HepG2 (cell line): ENCODE measurements at regions not wholly inside any gene's neighbourhood (a gene's known extent, or its start where the extent isn't known, plus 50 kb on each side); places are given as distances from the start of the nearest gene placed in this dataset.

Experiments used
- ATAC-seq: fragments of 200-7000 bp; cut with Tn5 transposase; 3 replicates; pipeline ENCODE4 v1.9.1; 2020; ENCODE audit warnings: mild to moderate bottlenecking, moderate library complexity
- BruUV-seq: library from RNA; stranded (reverse); fragments of 400-500 nt; replicated peaks from 2 replicates; lab custom pipeline; 2021; lab: Mats Ljungman, UMichigan
- CTCF ChIA-PET: fragments of 300-600 bp; formaldehyde crosslinking; extraction: SDS; loops from one replicate; lab custom pipeline; 2021; ENCODE audit warnings: low total read pairs, inconsistent platforms, low intra/inter-chr PET ratio; lab: Yijun Ruan, JAX
- POLR2A ChIA-PET: fragments of 350-600 bp; sonication (Branson Sonifier 250); formaldehyde crosslinking; loops from one replicate; lab custom pipeline; 2020; ENCODE audit warnings: antibody characterized with exemption, inconsistent platforms; lab: Yijun Ruan, JAX
- DNase-seq: peaks from one replicate; pipeline ENCODE4 v3.0.0-alpha.2; 2015; ENCODE audit warnings: low spot score
- FAIRE-seq: peaks from 3 replicates; lab custom pipeline; 2011; peaks lifted over from hg19 to GRCh38; lab: Jason Lieb, UNC
- H2AFZ ChIP-seq: one replicate; pipeline ENCODE4 v1.6.1; 2011; ENCODE audit warnings: low read length, inconsistent platforms
- H3K27ac ChIP-seq: fragments of 300-600 bp; 3 replicates; pipeline ENCODE4 v1.8.0; 2011; ENCODE audit warnings: mixed run types, mild to moderate bottlenecking, mixed read lengths, low read length, inconsistent platforms; ENCODE audit not compliant: insufficient read depth; ENCODE audit errors: extremely low read length
- H3K27me3 ChIP-seq, 2 experiments: fragments of 200-600 bp in 1 of 2; 2 replicates in 1 of 2; 3 replicates in 1 of 2; pipeline versions ENCODE4 v1.6.0 to v1.8.0; 2011; ENCODE audit warnings: low read length in 2 of 2, mild to moderate bottlenecking in 2 of 2, moderate library complexity in 2 of 2, inconsistent platforms in 1 of 2; ENCODE audit not compliant: insufficient read depth in 2 of 2, control insufficient read depth in 1 of 2
- H3K36me3 ChIP-seq, 2 experiments: fragments of 200-600 bp in 1 of 2; replicated peaks in 1 of 2; 2 replicates in 1 of 2; 3 replicates in 1 of 2; pipeline versions ENCODE4 v1.5.1 to v1.8.0; 2011; ENCODE audit warnings: low read length in 2 of 2, inconsistent platforms in 1 of 2; ENCODE audit not compliant: insufficient read depth in 2 of 2, control insufficient read depth in 1 of 2
- H3K4me1 ChIP-seq: 2 replicates; pipeline ENCODE4 v1.5.1; 2012; ENCODE audit warnings: low read length, inconsistent platforms; ENCODE audit not compliant: insufficient read depth
- H3K4me2 ChIP-seq: 2 replicates; pipeline ENCODE4 v1.6.0; 2011; ENCODE audit warnings: low read depth, low read length, inconsistent platforms
- H3K4me3 ChIP-seq, 3 experiments: fragments of 200-600 bp in 1 of 3; sonication (generic), shearing (Covaris generic) in 1 of 3; replicated peaks in 1 of 3; 2 replicates each; pipeline ENCODE4 v1.5.1; 2011 to 2016; ENCODE audit warnings: low read length in 3 of 3, inconsistent platforms in 2 of 3, low read depth in 2 of 3, mild to moderate bottlenecking in 2 of 3, control low read depth in 1 of 3, mixed read lengths in 1 of 3; ENCODE audit not compliant: insufficient read depth in 1 of 3
- H3K79me2 ChIP-seq: one replicate; pipeline ENCODE4 v1.6.1; 2011; ENCODE audit warnings: low read length, inconsistent platforms; ENCODE audit not compliant: insufficient read depth
- H3K9ac ChIP-seq: 2 replicates; pipeline ENCODE4 v1.6.0; 2011; ENCODE audit warnings: mild to moderate bottlenecking, low read depth, low read length, inconsistent platforms; ENCODE audit not compliant: insufficient read depth
- H3K9me3 ChIP-seq: 2 replicates; pipeline ENCODE4 v1.5.1; 2012; ENCODE audit warnings: mild to moderate bottlenecking, low read length
- H4K20me1 ChIP-seq: 2 replicates; pipeline ENCODE4 v1.6.0; 2011; ENCODE audit warnings: inconsistent platforms, mild to moderate bottlenecking, low read length, moderate library complexity; ENCODE audit not compliant: insufficient read depth
- CHCHD3 ChIP-seq: sonication (generic); formaldehyde crosslinking; IDR thresholded peaks from 2 replicates; pipeline ENCODE4 v1.8.0; 2022; ENCODE audit warnings: mild to moderate bottlenecking, missing genetic modification reagents, moderate library complexity
- HIVEP1 ChIP-seq: sonication (generic); formaldehyde crosslinking; IDR thresholded peaks from 2 replicates; pipeline ENCODE4 v1.4.0; 2020; ENCODE audit warnings: mild to moderate bottlenecking, missing genetic modification reagents
- NFE2L2 ChIP-seq: fragments of 150-350 bp; IDR thresholded peaks from 2 replicates; pipeline ENCODE4 v1.6.1; 2014; ENCODE audit warnings: low read length
- PITX1 ChIP-seq: sonication (generic); formaldehyde crosslinking; IDR thresholded peaks from 2 replicates; pipeline ENCODE4 v1.5.1; 2020; ENCODE audit warnings: mild to moderate bottlenecking, missing genetic modification reagents
- ZNF672 ChIP-seq: sonication (generic); formaldehyde crosslinking; IDR thresholded peaks from 2 replicates; pipeline ENCODE4 v1.8.1; 2022; ENCODE audit warnings: missing genetic modification reagents
- ZNF790 ChIP-seq: sonication (generic); formaldehyde crosslinking; IDR thresholded peaks from 2 replicates; pipeline ENCODE4 v1.8.0; 2022; ENCODE audit warnings: missing genetic modification reagents, mild to moderate bottlenecking, borderline replicate concordance
- WGBS: methylation state at CpG from one replicate; pipeline ENCODE4 v1.1.6; 2017; ENCODE audit warnings: low lambda C conversion rate; 5-methylcytosine and 5-hydroxymethylcytosine counted together
- in situ Hi-C: cut with HindIII; loops from 2 replicates; pipeline ENCODE4 v1.10.0; 2017; ENCODE audit warnings: low pct_unique_long_range_greater_than_20kb; ENCODE audit not compliant: extremely low pct_ligation_motif_present
- intact Hi-C: fragments of 100-400 bp; cut with micrococcal nuclease; formaldehyde crosslinking; loops from one replicate; pipeline ENCODE4 v1.10.0; 2022; ENCODE audit not compliant: unreplicated experiment
- TF ChIP-seq, protein P1 (sequence below): conservative IDR thresholded peaks from 2 replicates; pipeline ENCODE4 v1.6.1; 2018; ENCODE audit warnings: missing genetic modification reagents
- TF ChIP-seq, protein P2 (sequence below): IDR thresholded peaks from 2 replicates; pipeline ENCODE4 v1.6.1; 2016; ENCODE audit warnings: mild to moderate bottlenecking, missing biosample characterization, missing genetic modification reagents
- TF ChIP-seq, protein P3 (sequence below): sonication (generic); formaldehyde crosslinking; IDR thresholded peaks from 2 replicates; pipeline ENCODE4 v1.4.0; 2020; ENCODE audit warnings: missing genetic modification reagents
- TF ChIP-seq, protein P4 (sequence below): sonication (generic); formaldehyde crosslinking; conservative IDR thresholded peaks from 2 replicates; pipeline ENCODE4 v1.8.0; 2022; ENCODE audit warnings: mild to moderate bottlenecking, moderate library complexity, missing genetic modification reagents
- TF ChIP-seq, protein P5 (sequence below): sonication (generic); formaldehyde crosslinking; IDR thresholded peaks from 2 replicates; pipeline ENCODE4 v1.4.0; 2020; ENCODE audit warnings: missing genetic modification reagents
- TF ChIP-seq, protein P6 (sequence below): sonication (generic); formaldehyde crosslinking; IDR thresholded peaks from 2 replicates; pipeline ENCODE4 v1.8.0; 2022; ENCODE audit warnings: missing genetic modification reagents, mild to moderate bottlenecking, inconsistent platforms, borderline replicate concordance

DNA sequence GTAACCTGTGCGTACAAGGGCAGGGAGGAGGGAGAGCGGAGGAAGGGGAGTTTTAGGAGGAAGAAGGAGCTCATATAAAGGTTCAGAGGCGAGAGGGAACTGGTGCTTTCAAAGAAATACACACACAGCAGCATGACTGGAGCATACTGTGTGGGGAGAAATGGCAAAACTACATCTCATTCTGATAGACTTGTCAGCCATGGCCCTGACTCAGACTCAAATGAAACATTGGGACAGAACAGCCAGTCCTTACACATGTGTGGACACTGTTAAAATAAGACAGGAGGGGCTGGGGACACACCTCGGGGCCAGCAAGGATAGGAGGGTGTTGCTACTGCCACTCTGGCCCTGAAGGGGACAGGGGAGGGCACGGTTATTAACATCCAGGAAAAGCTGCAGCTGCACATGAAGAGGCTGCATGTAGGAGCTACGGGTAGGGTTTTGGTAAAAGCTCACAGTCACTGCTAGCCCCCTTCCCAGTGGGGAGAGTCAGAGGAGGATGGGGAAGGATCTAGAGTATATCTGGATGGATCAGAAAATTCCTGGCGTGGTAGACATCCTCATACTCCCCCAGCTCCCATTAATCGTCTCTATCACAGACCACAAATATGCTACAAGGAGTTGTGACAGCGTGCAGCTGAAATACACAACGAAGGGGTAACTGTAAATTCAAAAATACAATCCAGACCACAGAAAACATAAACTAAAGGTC is 110.5 kb downstream of the GATA6 start:
- POLR2A ChIA-PET = no interaction called here
- Histone ChIP-seq H3K4me2 (no peak overlapping the region), H3K4me1 (peaks cover 34% of the 10 kb centered on the region), H2AFZ (no peak overlapping the region), H3K27ac (no peak overlapping the region), H4K20me1 (no peaks in the 10 kb centered on the region), H3K9me3 (no peaks in the 10 kb centered on the region), H3K79me2 (no peaks in the 10 kb centered on the region), H3K36me3 (no peaks in the 10 kb centered on the region), H3K27me3 (no peaks in the 10 kb centered on the region; a peak in 1 of 5 replicates), H3K4me3 (no peak overlapping the region), H3K9ac (no peak overlapping the region)
- intact Hi-C loops (loop anchor here (10.0 kb wide), 1 partner anchor 105 kb away; no protein-coding TSS in a partner anchor), in situ Hi-C loops (no loop called here)
- ATAC-seq (no peak), DNase-seq (no peak), FAIRE-seq (no peak)
- no TSS peak for BruUV-seq
- 35% methylated on average over 10 of the region's 10 CpGs for WGBS
- CTCF ChIA-PET = no interaction called here
- TF ChIP-seq CHCHD3 (CRISPR knock-in tag) (no peak), PITX1 (CRISPR knock-in tag) (no peak), HIVEP1 (CRISPR knock-in tag) (no peak), ZNF790 (CRISPR knock-in tag) (no peak), NFE2L2 (no peak), ZNF672 (CRISPR knock-in tag) (no peak)
- TF ChIP-seq, protein P1, sequence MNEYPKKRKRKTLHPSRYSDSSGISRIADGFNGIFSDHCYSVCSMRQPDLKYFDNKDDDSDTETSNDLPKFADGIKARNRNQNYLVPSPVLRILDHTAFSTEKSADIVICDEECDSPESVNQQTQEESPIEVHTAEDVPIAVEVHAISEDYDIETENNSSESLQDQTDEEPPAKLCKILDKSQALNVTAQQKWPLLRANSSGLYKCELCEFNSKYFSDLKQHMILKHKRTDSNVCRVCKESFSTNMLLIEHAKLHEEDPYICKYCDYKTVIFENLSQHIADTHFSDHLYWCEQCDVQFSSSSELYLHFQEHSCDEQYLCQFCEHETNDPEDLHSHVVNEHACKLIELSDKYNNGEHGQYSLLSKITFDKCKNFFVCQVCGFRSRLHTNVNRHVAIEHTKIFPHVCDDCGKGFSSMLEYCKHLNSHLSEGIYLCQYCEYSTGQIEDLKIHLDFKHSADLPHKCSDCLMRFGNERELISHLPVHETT = no peak
- TF ChIP-seq, protein P2, sequence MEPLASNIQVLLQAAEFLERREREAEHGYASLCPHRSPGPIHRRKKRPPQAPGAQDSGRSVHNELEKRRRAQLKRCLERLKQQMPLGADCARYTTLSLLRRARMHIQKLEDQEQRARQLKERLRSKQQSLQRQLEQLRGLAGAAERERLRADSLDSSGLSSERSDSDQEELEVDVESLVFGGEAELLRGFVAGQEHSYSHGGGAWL (CRISPR knock-in tag) = no peak
- TF ChIP-seq, protein P3, sequence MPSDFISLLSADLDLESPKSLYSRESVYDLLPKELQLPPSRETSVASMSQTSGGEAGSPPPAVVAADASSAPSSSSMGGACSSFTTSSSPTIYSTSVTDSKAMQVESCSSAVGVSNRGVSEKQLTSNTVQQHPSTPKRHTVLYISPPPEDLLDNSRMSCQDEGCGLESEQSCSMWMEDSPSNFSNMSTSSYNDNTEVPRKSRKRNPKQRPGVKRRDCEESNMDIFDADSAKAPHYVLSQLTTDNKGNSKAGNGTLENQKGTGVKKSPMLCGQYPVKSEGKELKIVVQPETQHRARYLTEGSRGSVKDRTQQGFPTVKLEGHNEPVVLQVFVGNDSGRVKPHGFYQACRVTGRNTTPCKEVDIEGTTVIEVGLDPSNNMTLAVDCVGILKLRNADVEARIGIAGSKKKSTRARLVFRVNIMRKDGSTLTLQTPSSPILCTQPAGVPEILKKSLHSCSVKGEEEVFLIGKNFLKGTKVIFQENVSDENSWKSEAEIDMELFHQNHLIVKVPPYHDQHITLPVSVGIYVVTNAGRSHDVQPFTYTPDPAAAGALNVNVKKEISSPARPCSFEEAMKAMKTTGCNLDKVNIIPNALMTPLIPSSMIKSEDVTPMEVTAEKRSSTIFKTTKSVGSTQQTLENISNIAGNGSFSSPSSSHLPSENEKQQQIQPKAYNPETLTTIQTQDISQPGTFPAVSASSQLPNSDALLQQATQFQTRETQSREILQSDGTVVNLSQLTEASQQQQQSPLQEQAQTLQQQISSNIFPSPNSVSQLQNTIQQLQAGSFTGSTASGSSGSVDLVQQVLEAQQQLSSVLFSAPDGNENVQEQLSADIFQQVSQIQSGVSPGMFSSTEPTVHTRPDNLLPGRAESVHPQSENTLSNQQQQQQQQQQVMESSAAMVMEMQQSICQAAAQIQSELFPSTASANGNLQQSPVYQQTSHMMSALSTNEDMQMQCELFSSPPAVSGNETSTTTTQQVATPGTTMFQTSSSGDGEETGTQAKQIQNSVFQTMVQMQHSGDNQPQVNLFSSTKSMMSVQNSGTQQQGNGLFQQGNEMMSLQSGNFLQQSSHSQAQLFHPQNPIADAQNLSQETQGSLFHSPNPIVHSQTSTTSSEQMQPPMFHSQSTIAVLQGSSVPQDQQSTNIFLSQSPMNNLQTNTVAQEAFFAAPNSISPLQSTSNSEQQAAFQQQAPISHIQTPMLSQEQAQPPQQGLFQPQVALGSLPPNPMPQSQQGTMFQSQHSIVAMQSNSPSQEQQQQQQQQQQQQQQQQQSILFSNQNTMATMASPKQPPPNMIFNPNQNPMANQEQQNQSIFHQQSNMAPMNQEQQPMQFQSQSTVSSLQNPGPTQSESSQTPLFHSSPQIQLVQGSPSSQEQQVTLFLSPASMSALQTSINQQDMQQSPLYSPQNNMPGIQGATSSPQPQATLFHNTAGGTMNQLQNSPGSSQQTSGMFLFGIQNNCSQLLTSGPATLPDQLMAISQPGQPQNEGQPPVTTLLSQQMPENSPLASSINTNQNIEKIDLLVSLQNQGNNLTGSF (CRISPR knock-in tag) = no peak
- TF ChIP-seq, protein P4, sequence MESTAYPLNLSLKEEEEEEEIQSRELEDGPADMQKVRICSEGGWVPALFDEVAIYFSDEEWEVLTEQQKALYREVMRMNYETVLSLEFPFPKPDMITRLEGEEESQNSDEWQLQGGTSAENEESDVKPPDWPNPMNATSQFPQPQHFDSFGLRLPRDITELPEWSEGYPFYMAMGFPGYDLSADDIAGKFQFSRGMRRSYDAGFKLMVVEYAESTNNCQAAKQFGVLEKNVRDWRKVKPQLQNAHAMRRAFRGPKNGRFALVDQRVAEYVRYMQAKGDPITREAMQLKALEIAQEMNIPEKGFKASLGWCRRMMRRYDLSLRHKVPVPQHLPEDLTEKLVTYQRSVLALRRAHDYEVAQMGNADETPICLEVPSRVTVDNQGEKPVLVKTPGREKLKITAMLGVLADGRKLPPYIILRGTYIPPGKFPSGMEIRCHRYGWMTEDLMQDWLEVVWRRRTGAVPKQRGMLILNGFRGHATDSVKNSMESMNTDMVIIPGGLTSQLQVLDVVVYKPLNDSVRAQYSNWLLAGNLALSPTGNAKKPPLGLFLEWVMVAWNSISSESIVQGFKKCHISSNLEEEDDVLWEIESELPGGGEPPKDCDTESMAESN (CRISPR knock-in tag) = no peak
- TF ChIP-seq, protein P5, sequence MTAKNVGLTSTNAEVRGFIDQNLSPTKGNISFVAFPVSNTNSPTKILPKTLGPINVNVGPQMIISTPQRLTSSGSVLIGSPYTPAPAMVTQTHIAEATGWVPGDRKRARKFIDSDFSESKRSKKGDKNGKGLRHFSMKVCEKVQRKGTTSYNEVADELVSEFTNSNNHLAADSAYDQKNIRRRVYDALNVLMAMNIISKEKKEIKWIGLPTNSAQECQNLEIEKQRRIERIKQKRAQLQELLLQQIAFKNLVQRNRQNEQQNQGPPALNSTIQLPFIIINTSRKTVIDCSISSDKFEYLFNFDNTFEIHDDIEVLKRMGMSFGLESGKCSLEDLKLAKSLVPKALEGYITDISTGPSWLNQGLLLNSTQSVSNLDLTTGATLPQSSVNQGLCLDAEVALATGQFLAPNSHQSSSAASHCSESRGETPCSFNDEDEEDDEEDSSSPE (CRISPR knock-in tag) = no peak
- TF ChIP-seq, protein P6, sequence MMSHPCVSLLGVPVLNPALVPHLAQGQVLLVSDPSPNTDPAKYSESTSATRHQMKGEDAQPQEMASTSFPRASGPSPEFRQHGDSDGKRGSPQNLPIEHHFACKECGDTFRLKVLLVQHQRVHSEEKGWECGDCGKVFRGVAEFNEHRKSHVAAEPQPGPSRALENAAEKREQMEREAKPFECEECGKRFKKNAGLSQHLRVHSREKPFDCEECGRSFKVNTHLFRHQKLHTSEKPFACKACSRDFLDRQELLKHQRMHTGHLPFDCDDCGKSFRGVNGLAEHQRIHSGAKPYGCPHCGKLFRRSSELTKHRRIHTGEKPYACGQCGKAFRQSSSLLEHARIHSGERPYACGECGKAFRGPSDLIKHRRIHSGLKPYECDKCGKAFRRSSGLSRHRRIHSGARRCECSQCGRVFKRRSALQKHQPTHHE (CRISPR knock-in tag) = no peak
